ENCODE measurements at regions not wholly inside any gene's neighbourhood (a gene's known extent, or its start where the extent isn't known, plus 50 kb on each side); places are given as distances from the start of the nearest gene placed in this dataset.

DNA sequence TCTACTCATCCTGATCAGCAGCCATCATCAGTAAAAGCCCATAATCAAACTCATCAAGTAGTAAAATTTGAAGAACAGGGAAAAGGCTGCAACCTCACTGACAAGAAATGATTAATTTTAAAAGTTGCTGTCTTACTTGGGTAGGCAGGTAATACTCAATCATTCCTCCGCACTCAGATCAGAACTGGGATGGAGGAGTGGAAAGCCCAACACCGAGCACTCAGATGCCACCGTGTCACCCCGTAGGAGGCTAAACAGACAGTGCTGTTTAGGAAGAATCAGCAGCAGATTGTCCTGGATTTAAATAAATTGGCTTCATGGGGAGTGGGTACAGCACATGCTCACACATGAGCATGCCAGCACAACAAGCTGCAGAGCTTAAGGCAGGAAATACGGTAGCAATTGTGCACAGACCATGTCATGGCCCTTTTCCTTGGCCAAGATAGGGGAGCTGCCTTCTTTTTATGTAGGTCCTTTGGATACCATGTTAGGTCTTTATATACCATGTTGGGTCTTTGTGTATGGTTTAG, 92.6 kb upstream of the CDH6 start:
- Histone ChIP-seq H3F3A (replicated peaks; ENCODE audit: low read depth) (no peaks in the 10 kb centered on the region), H3K27ac (ENCODE audit: low read depth) (no peak overlapping the region), H3K4me3 (no peak overlapping the region), H4K20me1 (replicated peaks; ENCODE audit: insufficient read depth) (no peaks in the 10 kb centered on the region), H3K9me2 (ENCODE audit: insufficient read depth) (peaks cover 3% of the 10 kb centered on the region; the same call in 1 of the 2 replicates), H3K4me2 (no peak overlapping the region), H2AFZ (no peak overlapping the region), H3K36me3 (ENCODE audit: insufficient read depth) (no peaks in the 10 kb centered on the region), H3K27me3 (ENCODE audit: insufficient read depth) (no peaks in the 10 kb centered on the region), H3K4me1 (ENCODE audit: insufficient read depth) (peaks cover 26% of the 10 kb centered on the region), H3K79me2 (replicated peaks; ENCODE audit: insufficient read depth) (no peaks in the 10 kb centered on the region)
- DNase-seq (ENCODE audit: low spot score) (no peak), ATAC-seq (no peak)
- no peak overlapping the region for H3K27ac Mint-ChIP-seq
- no peaks in the 10 kb centered on the region for H3K36me3 Mint-ChIP-seq (ENCODE audit: low read depth)
- H3K4me3 Mint-ChIP-seq = no peak overlapping the region
- peaks cover 24% of the 10 kb centered on the region for H3K4me1 Mint-ChIP-seq
- H3K9me3 Mint-ChIP-seq = no peaks in the 10 kb centered on the region
- H3K27me3 Mint-ChIP-seq (ENCODE audit: insufficient read depth, low read depth, poor library complexity) = peaks cover 2% of the 10 kb centered on the region
- TF ChIP-seq, protein P1, sequence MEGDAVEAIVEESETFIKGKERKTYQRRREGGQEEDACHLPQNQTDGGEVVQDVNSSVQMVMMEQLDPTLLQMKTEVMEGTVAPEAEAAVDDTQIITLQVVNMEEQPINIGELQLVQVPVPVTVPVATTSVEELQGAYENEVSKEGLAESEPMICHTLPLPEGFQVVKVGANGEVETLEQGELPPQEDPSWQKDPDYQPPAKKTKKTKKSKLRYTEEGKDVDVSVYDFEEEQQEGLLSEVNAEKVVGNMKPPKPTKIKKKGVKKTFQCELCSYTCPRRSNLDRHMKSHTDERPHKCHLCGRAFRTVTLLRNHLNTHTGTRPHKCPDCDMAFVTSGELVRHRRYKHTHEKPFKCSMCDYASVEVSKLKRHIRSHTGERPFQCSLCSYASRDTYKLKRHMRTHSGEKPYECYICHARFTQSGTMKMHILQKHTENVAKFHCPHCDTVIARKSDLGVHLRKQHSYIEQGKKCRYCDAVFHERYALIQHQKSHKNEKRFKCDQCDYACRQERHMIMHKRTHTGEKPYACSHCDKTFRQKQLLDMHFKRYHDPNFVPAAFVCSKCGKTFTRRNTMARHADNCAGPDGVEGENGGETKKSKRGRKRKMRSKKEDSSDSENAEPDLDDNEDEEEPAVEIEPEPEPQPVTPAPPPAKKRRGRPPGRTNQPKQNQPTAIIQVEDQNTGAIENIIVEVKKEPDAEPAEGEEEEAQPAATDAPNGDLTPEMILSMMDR (conservative IDR thresholded peaks at IDR 0.05; ENCODE audit: low read depth in 2 of 2) = no peak
- TF ChIP-seq POLR2AphosphoS5 (IDR thresholded peaks at IDR 0.05; ENCODE audit: low read depth) (no peak), REST (IDR thresholded peaks at IDR 0.05; ENCODE audit: unreplicated experiment) (no peak), ZNF114 (CRISPR knock-in tag; IDR thresholded peaks at IDR 0.05) (no peak), EZH2 (IDR thresholded peaks at IDR 0.05; ENCODE audit: low read depth, unreplicated experiment) (no peak), EZH2phosphoT487 (IDR thresholded peaks at IDR 0.05; ENCODE audit: unreplicated experiment) (no peak)
- TF ChIP-seq, protein P2, sequence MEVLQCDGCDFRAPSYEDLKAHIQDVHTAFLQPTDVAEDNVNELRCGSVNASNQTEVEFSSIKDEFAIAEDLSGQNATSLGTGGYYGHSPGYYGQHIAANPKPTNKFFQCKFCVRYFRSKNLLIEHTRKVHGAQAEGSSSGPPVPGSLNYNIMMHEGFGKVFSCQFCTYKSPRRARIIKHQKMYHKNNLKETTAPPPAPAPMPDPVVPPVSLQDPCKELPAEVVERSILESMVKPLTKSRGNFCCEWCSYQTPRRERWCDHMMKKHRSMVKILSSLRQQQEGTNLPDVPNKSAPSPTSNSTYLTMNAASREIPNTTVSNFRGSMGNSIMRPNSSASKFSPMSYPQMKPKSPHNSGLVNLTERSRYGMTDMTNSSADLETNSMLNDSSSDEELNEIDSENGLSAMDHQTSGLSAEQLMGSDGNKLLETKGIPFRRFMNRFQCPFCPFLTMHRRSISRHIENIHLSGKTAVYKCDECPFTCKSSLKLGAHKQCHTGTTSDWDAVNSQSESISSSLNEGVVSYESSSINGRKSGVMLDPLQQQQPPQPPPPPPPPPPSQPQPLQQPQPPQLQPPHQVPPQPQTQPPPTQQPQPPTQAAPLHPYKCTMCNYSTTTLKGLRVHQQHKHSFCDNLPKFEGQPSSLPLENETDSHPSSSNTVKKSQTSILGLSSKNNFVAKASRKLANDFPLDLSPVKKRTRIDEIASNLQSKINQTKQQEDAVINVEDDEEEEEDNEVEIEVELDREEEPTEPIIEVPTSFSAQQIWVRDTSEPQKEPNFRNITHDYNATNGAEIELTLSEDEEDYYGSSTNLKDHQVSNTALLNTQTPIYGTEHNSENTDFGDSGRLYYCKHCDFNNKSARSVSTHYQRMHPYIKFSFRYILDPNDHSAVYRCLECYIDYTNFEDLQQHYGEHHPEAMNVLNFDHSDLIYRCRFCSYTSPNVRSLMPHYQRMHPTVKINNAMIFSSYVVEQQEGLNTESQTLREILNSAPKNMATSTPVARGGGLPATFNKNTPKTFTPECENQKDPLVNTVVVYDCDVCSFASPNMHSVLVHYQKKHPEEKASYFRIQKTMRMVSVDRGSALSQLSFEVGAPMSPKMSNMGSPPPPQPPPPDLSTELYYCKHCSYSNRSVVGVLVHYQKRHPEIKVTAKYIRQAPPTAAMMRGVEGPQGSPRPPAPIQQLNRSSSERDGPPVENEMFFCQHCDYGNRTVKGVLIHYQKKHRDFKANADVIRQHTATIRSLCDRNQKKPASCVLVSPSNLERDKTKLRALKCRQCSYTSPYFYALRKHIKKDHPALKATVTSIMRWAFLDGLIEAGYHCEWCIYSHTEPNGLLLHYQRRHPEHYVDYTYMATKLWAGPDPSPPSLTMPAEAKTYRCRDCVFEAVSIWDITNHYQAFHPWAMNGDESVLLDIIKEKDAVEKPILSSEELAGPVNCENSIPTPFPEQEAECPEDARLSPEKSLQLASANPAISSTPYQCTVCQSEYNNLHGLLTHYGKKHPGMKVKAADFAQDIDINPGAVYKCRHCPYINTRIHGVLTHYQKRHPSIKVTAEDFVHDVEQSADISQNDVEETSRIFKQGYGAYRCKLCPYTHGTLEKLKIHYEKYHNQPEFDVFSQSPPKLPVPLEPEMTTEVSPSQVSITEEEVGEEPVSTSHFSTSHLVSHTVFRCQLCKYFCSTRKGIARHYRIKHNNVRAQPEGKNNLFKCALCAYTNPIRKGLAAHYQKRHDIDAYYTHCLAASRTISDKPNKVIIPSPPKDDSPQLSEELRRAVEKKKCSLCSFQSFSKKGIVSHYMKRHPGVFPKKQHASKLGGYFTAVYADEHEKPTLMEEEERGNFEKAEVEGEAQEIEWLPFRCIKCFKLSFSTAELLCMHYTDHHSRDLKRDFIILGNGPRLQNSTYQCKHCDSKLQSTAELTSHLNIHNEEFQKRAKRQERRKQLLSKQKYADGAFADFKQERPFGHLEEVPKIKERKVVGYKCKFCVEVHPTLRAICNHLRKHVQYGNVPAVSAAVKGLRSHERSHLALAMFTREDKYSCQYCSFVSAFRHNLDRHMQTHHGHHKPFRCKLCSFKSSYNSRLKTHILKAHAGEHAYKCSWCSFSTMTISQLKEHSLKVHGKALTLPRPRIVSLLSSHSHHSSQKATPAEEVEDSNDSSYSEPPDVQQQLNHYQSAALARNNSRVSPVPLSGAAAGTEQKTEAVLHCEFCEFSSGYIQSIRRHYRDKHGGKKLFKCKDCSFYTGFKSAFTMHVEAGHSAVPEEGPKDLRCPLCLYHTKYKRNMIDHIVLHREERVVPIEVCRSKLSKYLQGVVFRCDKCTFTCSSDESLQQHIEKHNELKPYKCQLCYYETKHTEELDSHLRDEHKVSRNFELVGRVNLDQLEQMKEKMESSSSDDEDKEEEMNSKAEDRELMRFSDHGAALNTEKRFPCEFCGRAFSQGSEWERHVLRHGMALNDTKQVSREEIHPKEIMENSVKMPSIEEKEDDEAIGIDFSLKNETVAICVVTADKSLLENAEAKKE (CRISPR knock-in tag; IDR thresholded peaks at IDR 0.05) = no peak

Measured in GM23338 (cell line).